PC-9 (cell line): ENCODE measurements at regions not wholly inside any gene's neighbourhood (a gene's known extent, or its start where the extent isn't known, plus 50 kb on each side); places are given as distances from the start of the nearest gene placed in this dataset.
A peak's percentile ranks its signal among the peaks of the same experiment; 100 is the strongest.

ENCODE experiments used
- BruUV-seq: library from RNA; stranded (reverse); fragments of 400-500 nt; replicated peaks from 2 replicates; lab custom pipeline; 2021; lab: Mats Ljungman, UMichigan
- CTCF ChIA-PET: fragments of 300-600 bp; sonication (Branson Sonifier 250); formaldehyde crosslinking; loops from one replicate; lab custom pipeline; 2022; ENCODE audit warnings: antibody characterized with exemption; lab: Charles Lee
- POLR2A ChIA-PET: fragments of 300-600 bp; sonication (Branson Sonifier 250); formaldehyde crosslinking; loops from one replicate; lab custom pipeline; 2022; ENCODE audit warnings: antibody characterized with exemption; ENCODE audit not compliant: unreplicated experiment; lab: Charles Lee
- DNase-seq, 2 experiments: peaks; one replicate each; pipeline versions ENCODE4 v3.0.0 to v3.0.0-alpha.2; 2015 to 2022; ENCODE audit warnings: mixed read lengths in 1 of 2
- H2AFZ ChIP-seq: fragments of 200-600 bp; sonication (generic); 2 replicates; pipeline ENCODE4 v1.8.1; 2017; ENCODE audit warnings: antibody characterized with exemption
- H3F3A ChIP-seq: fragments of 200-600 bp; sonication (generic); 2 replicates; pipeline ENCODE4 v1.8.1; 2017; ENCODE audit warnings: antibody characterized with exemption, mild to moderate bottlenecking, low read depth; ENCODE audit not compliant: insufficient read depth
- H3K27ac ChIP-seq: fragments of 200-600 bp; sonication (generic); 2 replicates; pipeline ENCODE4 v1.6.1; 2016; ENCODE audit warnings: mixed run types
- H3K27me3 ChIP-seq: fragments of 200-600 bp; sonication (generic); 2 replicates; pipeline ENCODE4 v1.6.1; 2016; ENCODE audit warnings: low read depth, mixed run types; ENCODE audit not compliant: insufficient read depth
- H3K36me3 ChIP-seq: fragments of 200-600 bp; sonication (generic); 2 replicates; pipeline ENCODE4 v1.6.1; 2016; ENCODE audit warnings: low read depth, mixed run types
- H3K4me1 ChIP-seq: fragments of 200-600 bp; sonication (generic); replicated peaks from 2 replicates; pipeline ENCODE4 v1.6.1; 2016; ENCODE audit warnings: mixed run types; ENCODE audit not compliant: insufficient read depth
- H3K4me2 ChIP-seq: fragments of 200-600 bp; sonication (generic); 2 replicates; pipeline ENCODE4 v1.6.1; 2017; ENCODE audit warnings: mixed run types
- H3K4me3 ChIP-seq: fragments of 200-600 bp; sonication (generic); 2 replicates; pipeline ENCODE4 v1.6.1; 2016; ENCODE audit warnings: mixed run types
- H3K79me2 ChIP-seq: fragments of 200-600 bp; sonication (generic); 2 replicates; pipeline ENCODE4 v1.6.1; 2017; ENCODE audit warnings: low read depth, mixed run types
- H3K9me2 ChIP-seq: fragments of 200-600 bp; sonication (generic); 2 replicates; pipeline ENCODE4 v1.8.1; 2017; ENCODE audit warnings: mild to moderate bottlenecking; ENCODE audit not compliant: insufficient read depth
- H3K9me3 ChIP-seq: fragments of 200-600 bp; sonication (generic); 2 replicates; pipeline ENCODE4 v1.8.1; 2016; ENCODE audit warnings: low read depth; ENCODE audit not compliant: insufficient read depth
- H4K20me1 ChIP-seq: fragments of 200-600 bp; sonication (generic); 2 replicates; pipeline ENCODE4 v1.8.1; 2017; ENCODE audit not compliant: insufficient read depth
- CTCF ChIP-seq: fragments of 200-600 bp; sonication (generic); conservative IDR thresholded peaks from 2 replicates; pipeline ENCODE4 v1.6.1; 2017; ENCODE audit warnings: mixed run types, antibody characterized with exemption, mild to moderate bottlenecking, moderate library complexity
- EZH2 ChIP-seq: fragments of 200-600 bp; sonication (generic); IDR thresholded peaks from 2 replicates; pipeline ENCODE4 v1.8.0; 2017; ENCODE audit warnings: antibody characterized with exemption, low read depth
- intact Hi-C: fragments of 100-400 bp; cut with micrococcal nuclease; formaldehyde crosslinking; loops from one replicate; pipeline ENCODE4 v1.10.0; 2022; ENCODE audit not compliant: unreplicated experiment

- TF ChIP-seq EZH2 (no peak; the same call in 1 of the 2 replicates), CTCF (no peak)
- BruUV-seq = no TSS peak
- intact Hi-C loops = no loop called here
- H3K27me3 ChIP-seq = peaks cover 93% of the 10 kb centered on the region
- H3K79me2 ChIP-seq = no peaks in the 10 kb centered on the region
- DNase-seq = no peak
- no peaks in the 10 kb centered on the region for H3K4me1 ChIP-seq
- ChIA-PET CTCF (no interaction called here), POLR2A (no interaction called here)
- H3K9me3 ChIP-seq = no peaks in the 10 kb centered on the region
- H3K4me2 ChIP-seq = no peak overlapping the region
- H2AFZ ChIP-seq = no peak overlapping the region
- no peaks in the 10 kb centered on the region for H3K9me2 ChIP-seq
- no peaks in the 10 kb centered on the region for H3K36me3 ChIP-seq
- no peak overlapping the region for H3K4me3 ChIP-seq
- no peaks in the 10 kb centered on the region for H3F3A ChIP-seq
- H3K27ac ChIP-seq = no peak overlapping the region
- no peaks in the 10 kb centered on the region; the same call in 1 of the 2 replicates for H4K20me1 ChIP-seq
Observed at GRCh38 chr22:48944433-48944750, 883.3 kb downstream of the BRD1 start.

DNA sequence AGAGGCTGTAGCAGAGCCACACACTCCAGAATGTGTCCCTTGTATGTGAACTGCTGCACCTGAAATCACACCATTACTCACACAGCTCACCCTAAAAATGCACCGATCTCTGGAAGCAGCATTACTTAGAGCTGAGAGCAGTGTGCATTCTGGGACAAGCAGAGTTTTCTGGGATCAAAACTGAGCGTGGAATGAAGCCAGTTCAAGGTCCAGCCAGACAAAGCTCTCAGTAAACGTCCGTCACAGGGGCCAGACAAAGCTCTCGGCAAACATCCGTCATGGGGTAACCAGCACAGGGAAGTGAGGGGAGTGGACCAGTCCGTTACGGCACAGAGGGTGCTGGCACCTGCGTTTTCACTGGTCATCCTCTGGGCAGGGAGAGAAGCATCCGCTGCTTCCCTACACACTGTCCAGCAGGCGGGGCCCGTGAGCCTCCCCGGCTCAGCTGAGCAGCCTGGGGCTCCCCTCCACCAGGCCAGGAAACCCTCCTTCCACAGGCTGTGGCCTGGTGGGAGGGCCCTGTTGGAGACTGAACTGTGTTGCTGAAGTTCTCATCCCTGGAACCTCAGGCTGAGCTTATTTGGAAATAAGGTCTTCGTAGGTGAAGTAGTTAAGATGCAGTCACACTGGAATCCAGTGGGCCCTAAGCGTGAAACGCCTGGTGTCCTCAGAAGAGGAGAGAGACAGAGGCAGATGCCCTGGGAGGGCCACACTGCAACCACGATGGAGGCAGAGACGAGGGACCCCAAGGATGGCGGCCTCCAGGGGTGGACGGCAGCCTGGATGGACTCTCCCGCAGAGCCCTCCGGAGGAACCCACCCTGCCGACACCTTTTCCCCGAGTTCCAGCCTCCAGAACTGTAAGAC, 883.9 kb downstream of the BRD1 start:
- Histone ChIP-seq H2AFZ (no peak overlapping the region), H3K27me3 (peaks cover 96% of the 10 kb centered on the region), H3K9me2 (no peaks in the 10 kb centered on the region), H3K9me3 (no peaks in the 10 kb centered on the region), H3K79me2 (no peaks in the 10 kb centered on the region), H3K4me3 (no peak overlapping the region), H3K4me1 (no peaks in the 10 kb centered on the region), H3F3A (no peaks in the 10 kb centered on the region), H3K36me3 (no peaks in the 10 kb centered on the region), H3K27ac (no peak overlapping the region), H4K20me1 (no peaks in the 10 kb centered on the region; the same call in 1 of the 2 replicates), H3K4me2 (no peak overlapping the region)
- ChIA-PET CTCF (no interaction called here), POLR2A (no interaction called here)
- intact Hi-C loops = no loop called here
- TF ChIP-seq EZH2 (no peak), CTCF (peak; percentile 75)
- peak in 1 of 2 experiments; percentile 11 for DNase-seq
- no TSS peak for BruUV-seq

- POLR2A ChIA-PET = no interaction called here
- DNase-seq = no peak
Observed at GRCh38 chr22:48942698-48943566, 884.7 kb downstream of the BRD1 start.

More at GRCh38 chr22:48942698-48943566, 884.7 kb downstream of the BRD1 start:
- no peaks in the 10 kb centered on the region for H3K4me1 ChIP-seq
- H3F3A ChIP-seq = no peaks in the 10 kb centered on the region
- no peaks in the 10 kb centered on the region for H3K36me3 ChIP-seq
- no peak overlapping the region for H3K4me3 ChIP-seq
- H3K4me2 ChIP-seq = no peak overlapping the region
- TF ChIP-seq EZH2 (no peak), CTCF (no peak)
- CTCF ChIA-PET = no interaction called here
- no TSS peak for BruUV-seq
- no peak overlapping the region for H3K27ac ChIP-seq
- no peaks in the 10 kb centered on the region for H3K79me2 ChIP-seq
- intact Hi-C loops = no loop called here
- no peak overlapping the region for H2AFZ ChIP-seq
- no peaks in the 10 kb centered on the region; the same call in 1 of the 2 replicates for H4K20me1 ChIP-seq
- H3K9me3 ChIP-seq = no peaks in the 10 kb centered on the region
- H3K27me3 ChIP-seq = peaks cover 98% of the 10 kb centered on the region
- no peaks in the 10 kb centered on the region for H3K9me2 ChIP-seq
